IPS DF 6.9 (cell line): ENCODE measurements at regions not wholly inside any gene's neighbourhood (a gene's known extent, or its start where the extent isn't known, plus 50 kb on each side); places are given as distances from the start of the nearest gene placed in this dataset.
"Not testable (repeated sequence)": the region's sequence is repeated elsewhere in the genome, so short reads cannot be mapped to it uniquely, and the experiment has no call there.

Experiments used
- DNase-seq: peaks from one replicate; pipeline ENCODE4 v3.0.0-alpha.2; 2013; ENCODE audit warnings: low read depth, low spot score
- H3K27ac ChIP-seq: one replicate; pipeline ENCODE4 v1.5.1; 2013; ENCODE audit warnings: low read length, control low read depth
- H3K27me3 ChIP-seq: 2 replicates; pipeline ENCODE4 v1.6.1; 2013; ENCODE audit warnings: mild to moderate bottlenecking, low read length; ENCODE audit not compliant: control insufficient read depth, insufficient read depth
- H3K36me3 ChIP-seq: 2 replicates; pipeline ENCODE4 v1.6.1; 2013; ENCODE audit warnings: low read length; ENCODE audit not compliant: control insufficient read depth, insufficient read depth
- H3K4me1 ChIP-seq: 2 replicates; pipeline ENCODE4 v1.6.1; 2013; ENCODE audit warnings: low read length; ENCODE audit not compliant: control insufficient read depth, insufficient read depth
- H3K4me3 ChIP-seq: 2 replicates; pipeline ENCODE4 v1.5.1; 2013; ENCODE audit warnings: mild to moderate bottlenecking, low read length
- H3K9me3 ChIP-seq: 2 replicates; pipeline ENCODE4 v1.6.1; 2013; ENCODE audit warnings: low read length, inconsistent platforms; ENCODE audit not compliant: control insufficient read depth, insufficient read depth
- WGBS: extraction: QIAGEN DNeasy Blood & Tissue Kit; methylation state at CpG from one replicate; pipeline ENCODE4 v1.1.7; 2013; ENCODE audit warnings: mixed read lengths, missing lambda C conversion rate; ENCODE audit not compliant: insufficient read length, insufficient coverage; 5-methylcytosine and 5-hydroxymethylcytosine counted together

GRCh38 chr12:131318045-131318685, 364.5 kb downstream of the ADGRD1 start:
- Histone ChIP-seq H3K27ac (no peak overlapping the region), H3K4me1 (no peaks in the 10 kb centered on the region), H3K4me3 (no peak overlapping the region), H3K9me3 (no peaks in the 10 kb centered on the region), H3K27me3 (no peaks in the 10 kb centered on the region), H3K36me3 (no peaks in the 10 kb centered on the region)
- DNase-seq: no peak

- no peaks in the 10 kb centered on the region for H3K36me3 ChIP-seq
- H3K9me3 ChIP-seq: no peaks in the 10 kb centered on the region
- DNase-seq: no peak
- no peak overlapping the region for H3K27ac ChIP-seq
- no peak overlapping the region for H3K4me3 ChIP-seq
- H3K27me3 ChIP-seq: no peaks in the 10 kb centered on the region
- H3K4me1 ChIP-seq: no peaks in the 10 kb centered on the region
These were observed 368.3 kb downstream of the ADGRD1 start for GRCh38 chr12:131321988-131322387.

- 100% methylated on average over 1 of the region's 3 CpGs for WGBS
- not testable (repeated sequence) for H3K4me3 ChIP-seq, H3K27me3 ChIP-seq, H3K9me3 ChIP-seq, H3K4me1 ChIP-seq, H3K36me3 ChIP-seq, H3K27ac ChIP-seq, DNase-seq
These were observed 368.8 kb downstream of the ADGRD1 start for GRCh38 chr12:131322460-131322859.

- Histone ChIP-seq H3K4me3 (no peak overlapping the region), H3K27me3 (no peaks in the 10 kb centered on the region), H3K9me3 (no peaks in the 10 kb centered on the region), H3K36me3 (no peaks in the 10 kb centered on the region), H3K27ac (no peak overlapping the region), H3K4me1 (no peaks in the 10 kb centered on the region; the same call in 1 of the 2 replicates)
- WGBS: no CpG with 5 or more reads among the region's 2 CpGs
- no peak for DNase-seq
These were observed 370.2 kb downstream of the ADGRD1 start for GRCh38 chr12:131323879-131324278.

- Histone ChIP-seq H3K4me1 (no peaks in the 10 kb centered on the region; the same call in 1 of the 2 replicates), H3K27ac (no peak overlapping the region), H3K36me3 (no peaks in the 10 kb centered on the region), H3K9me3 (no peaks in the 10 kb centered on the region), H3K27me3 (no peaks in the 10 kb centered on the region), H3K4me3 (no peak overlapping the region)
- WGBS: no CpG with 5 or more reads among the region's 25 CpGs
- DNase-seq: peak; percentile 22
These were observed 374.1 kb downstream of the ADGRD1 start for GRCh38 chr12:131327521-131328488.

- not testable (repeated sequence) for H3K36me3 ChIP-seq, H3K4me1 ChIP-seq, DNase-seq, H3K27ac ChIP-seq, H3K9me3 ChIP-seq, H3K4me3 ChIP-seq, H3K27me3 ChIP-seq
- no CpG with 5 or more reads among the region's 28 CpGs for WGBS
These were observed 375.4 kb downstream of the ADGRD1 start for GRCh38 chr12:131328861-131329845.

- no peak for DNase-seq
- H3K4me3 ChIP-seq: no peak overlapping the region
- WGBS: no CpG with 5 or more reads among the region's 9 CpGs
- no peaks in the 10 kb centered on the region; the same call in 1 of the 2 replicates for H3K4me1 ChIP-seq
- no peaks in the 10 kb centered on the region for H3K36me3 ChIP-seq
- no peak overlapping the region for H3K27ac ChIP-seq
- H3K9me3 ChIP-seq: no peaks in the 10 kb centered on the region
- H3K27me3 ChIP-seq: no peaks in the 10 kb centered on the region
These were observed 376.6 kb downstream of the ADGRD1 start for GRCh38 chr12:131330106-131330815.

GRCh38 chr12:131331148-131331750, 377.5 kb downstream of the ADGRD1 start:
- H3K27ac ChIP-seq: no peak overlapping the region
- H3K36me3 ChIP-seq: no peaks in the 10 kb centered on the region
- WGBS: 100% methylated on average over 1 of the region's 2 CpGs
- no peak overlapping the region for H3K4me3 ChIP-seq
- no peaks in the 10 kb centered on the region for H3K9me3 ChIP-seq
- DNase-seq: no peak
- H3K27me3 ChIP-seq: no peaks in the 10 kb centered on the region
- H3K4me1 ChIP-seq: no peaks in the 10 kb centered on the region; the same call in 1 of the 2 replicates

- Histone ChIP-seq H3K27me3 (no peaks in the 10 kb centered on the region), H3K27ac (no peak overlapping the region), H3K4me3 (no peak overlapping the region), H3K4me1 (no peaks in the 10 kb centered on the region; the same call in 1 of the 2 replicates), H3K9me3 (no peaks in the 10 kb centered on the region), H3K36me3 (no peaks in the 10 kb centered on the region)
- no CpG with 5 or more reads among the region's 12 CpGs for WGBS
- DNase-seq: no peak
These were observed 378.5 kb downstream of the ADGRD1 start for GRCh38 chr12:131332224-131332623.
